Sciatic nerve (tissue), 2 donors: ENCODE measurements at regions not wholly inside any gene's neighbourhood (a gene's known extent, or its start where the extent isn't known, plus 50 kb on each side); places are given as distances from the start of the nearest gene placed in this dataset.
A peak's percentile ranks its signal among the peaks of the same experiment; 100 is the strongest.
"Not testable (repeated sequence)": the region's sequence is repeated elsewhere in the genome, so short reads cannot be mapped to it uniquely, and the experiment has no call there.

Experiments used
- ATAC-seq: fragments of 200-7000 bp; cut with Tn5 transposase; one replicate; pipeline ENCODE4 v1.9.1; 2020; ENCODE audit warnings: mild to moderate bottlenecking, moderate library complexity
- DNase-seq: peaks from one replicate; pipeline ENCODE4 v3.0.0-alpha.2; 2020; ENCODE audit warnings: low spot score
- intact Hi-C: fragments of 100-400 bp; cut with DNase I; formaldehyde crosslinking; loops from one replicate; pipeline ENCODE4 v1.14.2; 2022
- donor health status: DM: no; HTN: no; CAD: no.
- donor health status: DM: no; HTN: no; CAD: no.

- intact Hi-C loops = no loop called here
- ATAC-seq (no peak), DNase-seq (no peak)
These were observed 92.6 kb upstream of the GAS1 start for GRCh38 chr9:87039809-87040392.

- no peak for ATAC-seq
- intact Hi-C loops = no loop called here
- DNase-seq = no peak
These were observed 93.2 kb upstream of the GAS1 start for GRCh38 chr9:87040410-87041009.

GRCh38 chr9:87041553-87042235 is 94.4 kb upstream of the GAS1 start:
- DNase-seq, ATAC-seq, intact Hi-C loops: not testable (repeated sequence)

- DNase-seq, ATAC-seq, intact Hi-C loops: not testable (repeated sequence)
These were observed 102.8 kb upstream of the GAS1 start for GRCh38 chr9:87049929-87050608.

- ATAC-seq = no peak
- intact Hi-C loops = no loop called here
These were observed 107.8 kb upstream of the GAS1 start for GRCh38 chr9:87054999-87055686.

GRCh38 chr9:87059772-87060171 is 112.5 kb upstream of the GAS1 start:
- ATAC-seq = peak; percentile 80
- intact Hi-C loops = no loop called here

More at GRCh38 chr9:87054999-87055686, 107.8 kb upstream of the GAS1 start:
- no peak for DNase-seq

GRCh38 chr9:87062746-87063145 is 115.4 kb upstream of the GAS1 start:
- DNase-seq (no peak), ATAC-seq (no peak)
- intact Hi-C loops = no loop called here

More at GRCh38 chr9:87059772-87060171, 112.5 kb upstream of the GAS1 start:
- DNase-seq = no peak

- ATAC-seq (peak; percentile 80), DNase-seq (no peak)
- intact Hi-C loops = no loop called here
These were observed 115.9 kb upstream of the GAS1 start for GRCh38 chr9:87063246-87063645.

GRCh38 chr9:87063871-87064270 is 116.6 kb upstream of the GAS1 start:
- ATAC-seq (peak; percentile 82), DNase-seq (no peak)
- intact Hi-C loops = no loop called here

GRCh38 chr9:87064311-87064710 is 117.0 kb upstream of the GAS1 start:
- no peak for ATAC-seq
- intact Hi-C loops = no loop called here
- DNase-seq = no peak

- ATAC-seq = no peak
- intact Hi-C loops = no loop called here
These were observed 118.7 kb upstream of the GAS1 start for GRCh38 chr9:87065981-87066380.

GRCh38 chr9:87067426-87067825 is 120.1 kb upstream of the GAS1 start:
- DNase-seq = no peak
- intact Hi-C loops = no loop called here

More at GRCh38 chr9:87065981-87066380, 118.7 kb upstream of the GAS1 start:
- DNase-seq = no peak

GRCh38 chr9:87068177-87068840 is 121.0 kb upstream of the GAS1 start:
- intact Hi-C loops = no loop called here
- no peak for ATAC-seq
- DNase-seq = no peak

More at GRCh38 chr9:87067426-87067825, 120.1 kb upstream of the GAS1 start:
- ATAC-seq = no peak

GRCh38 chr9:87069690-87070089 is 122.4 kb upstream of the GAS1 start:
- ATAC-seq = no peak
- intact Hi-C loops = no loop called here
- DNase-seq = no peak

- ATAC-seq = no peak
- no peak for DNase-seq
- intact Hi-C loops = no loop called here
These were observed 123.0 kb upstream of the GAS1 start for GRCh38 chr9:87070336-87070735.

- no peak for DNase-seq
- intact Hi-C loops = no loop called here
- no peak for ATAC-seq
These were observed 124.2 kb upstream of the GAS1 start for GRCh38 chr9:87071473-87071872.

GRCh38 chr9:87073692-87074091 is 126.4 kb upstream of the GAS1 start:
- intact Hi-C loops = no loop called here
- DNase-seq (no peak), ATAC-seq (no peak)

GRCh38 chr9:87075537-87075936 is 128.2 kb upstream of the GAS1 start:
- intact Hi-C loops = no loop called here
- no peak for DNase-seq
- ATAC-seq = no peak

- intact Hi-C loops = no loop called here
- ATAC-seq (no peak), DNase-seq (no peak)
These were observed 129.5 kb upstream of the GAS1 start for GRCh38 chr9:87076825-87077224.
